ENCODE measurements at regions not wholly inside any gene's neighbourhood (a gene's known extent, or its start where the extent isn't known, plus 50 kb on each side); places are given as distances from the start of the nearest gene placed in this dataset.
"Not testable (repeated sequence)": the region's sequence is repeated elsewhere in the genome, so short reads cannot be mapped to it uniquely, and the experiment has no call there.

DNA sequence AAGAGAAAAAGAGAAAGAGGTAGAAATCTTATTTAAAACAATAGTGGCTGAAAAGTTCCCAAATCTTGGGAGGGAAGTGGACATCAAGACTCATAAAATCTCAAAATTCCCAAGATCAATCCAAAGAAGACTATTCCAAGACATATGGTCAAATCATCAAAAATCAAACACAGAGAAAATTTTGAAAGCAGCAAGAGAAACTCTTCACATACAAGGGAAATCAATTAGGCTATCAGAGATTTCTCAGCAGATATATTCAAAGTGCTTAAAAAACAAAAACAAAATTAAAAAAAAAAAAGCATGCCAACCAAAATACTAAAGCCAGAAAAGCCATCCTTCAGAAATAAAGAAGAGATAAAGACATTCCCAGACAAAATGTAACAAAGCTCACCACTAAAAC is 52.6 kb upstream of the RALGPS2 start:
- Mint-ChIP-seq H3K27me3 (peaks cover 13% of the 10 kb centered on the region), H3K36me3 (peaks cover 3% of the 10 kb centered on the region), H3K4me1 (no peaks in the 10 kb centered on the region), H3K4me3 (no peak overlapping the region), H3K27ac (no peak overlapping the region), H3K9me3 (peaks cover 9% of the 10 kb centered on the region)
- DNase-seq: no peak

DNA sequence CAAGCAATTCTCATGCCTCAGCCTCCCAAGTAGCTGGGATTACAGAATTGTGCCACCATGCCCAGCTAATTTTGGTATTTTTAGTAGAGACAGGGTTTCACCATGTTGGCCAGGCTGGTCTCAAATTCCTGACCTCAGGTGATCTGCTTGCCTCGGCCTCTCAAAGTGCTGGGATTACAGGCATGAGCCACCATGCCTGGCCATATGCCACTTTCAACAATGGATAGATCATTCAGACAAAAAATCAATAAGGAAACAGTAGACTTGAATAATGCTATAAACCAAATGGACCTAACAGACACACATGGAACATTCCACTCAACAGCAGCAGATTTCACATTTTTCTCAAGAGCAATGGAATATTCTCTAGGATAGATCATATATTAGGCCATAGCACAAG is 50.5 kb upstream of the RALGPS2 start:
- H3K9me3 Mint-ChIP-seq, DNase-seq, H3K4me1 Mint-ChIP-seq, H3K36me3 Mint-ChIP-seq, H3K4me3 Mint-ChIP-seq, H3K27ac Mint-ChIP-seq: not testable (repeated sequence)
- H3K27me3 Mint-ChIP-seq: peaks cover 13% of the 10 kb centered on the region

Measured in activated naive CD8-positive, alpha-beta T cell treated with anti-CD3 and anti-CD28 coated beads for 36 hours (primary cell).